GM19025 (cell line): ENCODE measurements at regions not wholly inside any gene's neighbourhood (a gene's known extent, or its start where the extent isn't known, plus 50 kb on each side); places are given as distances from the start of the nearest gene placed in this dataset.

Experiments
- ATAC-seq: cut with Tn5 transposase; IDR thresholded peaks from one replicate; pipeline ENCODE4 v1.9.1; 2021; ENCODE audit warnings: mild to moderate bottlenecking, low read depth, moderate library complexity; ENCODE audit not compliant: unreplicated experiment

DNA sequence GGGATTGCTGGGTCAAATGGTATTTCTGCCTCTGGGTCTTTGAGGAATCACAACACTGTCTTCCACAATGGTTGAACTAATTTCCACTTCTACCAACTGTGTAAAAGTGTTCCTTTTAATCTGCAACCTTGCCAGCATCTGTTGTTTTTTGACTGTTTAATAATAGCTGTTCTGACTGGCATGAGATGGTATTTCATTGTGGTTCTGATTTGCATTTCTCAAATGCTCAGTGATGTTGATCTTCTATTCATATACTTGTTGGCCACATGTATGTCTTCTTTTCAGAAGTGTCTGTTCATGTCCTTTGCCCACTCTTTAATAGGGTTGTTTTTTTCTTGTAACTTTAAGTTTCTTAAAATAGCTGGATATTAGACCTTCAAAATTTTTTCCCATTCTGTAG lies 150.0 kb upstream of the FRMD6 start:
- no peak for ATAC-seq

DNA sequence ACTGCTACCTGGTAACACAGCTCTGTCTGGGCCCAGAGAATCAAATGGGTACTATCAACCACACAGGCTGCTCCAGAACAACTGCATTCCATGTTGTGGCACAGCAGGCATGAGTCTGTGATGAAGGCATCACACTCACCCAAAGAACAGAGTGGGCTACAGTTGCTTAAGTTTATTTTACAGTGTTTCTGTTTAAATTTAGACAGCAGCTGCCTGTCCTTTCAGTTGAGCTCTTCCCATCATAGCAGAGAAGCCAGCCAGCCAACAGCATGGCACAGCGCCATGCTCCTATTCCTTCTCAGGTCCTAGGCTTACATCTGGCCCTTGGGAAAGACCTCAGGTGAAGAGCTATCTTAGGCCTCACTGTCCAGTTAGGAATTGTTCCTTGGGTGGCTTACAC lies 147.0 kb upstream of the FRMD6 start:
- no peak for ATAC-seq

DNA sequence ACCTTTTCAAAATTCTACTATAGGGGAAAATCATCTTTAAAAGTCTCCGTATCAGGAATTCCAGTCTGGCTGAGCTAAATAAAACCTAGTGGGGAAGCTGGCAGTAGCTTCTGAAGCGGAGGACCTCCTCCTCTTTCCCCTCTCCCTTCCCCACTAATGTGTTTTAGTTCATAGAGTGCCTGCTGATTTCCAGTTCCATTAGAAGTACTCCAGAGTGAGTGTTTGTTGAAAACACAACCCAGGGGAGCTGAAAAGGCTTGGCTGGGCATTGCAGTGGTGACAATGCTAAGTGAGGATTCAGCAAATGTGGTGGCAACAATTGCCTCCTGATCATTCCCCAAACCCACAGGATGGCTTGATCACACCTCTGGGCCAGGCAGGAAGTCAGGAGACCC lies 144.2 kb upstream of the FRMD6 start:
- no peak for ATAC-seq

DNA sequence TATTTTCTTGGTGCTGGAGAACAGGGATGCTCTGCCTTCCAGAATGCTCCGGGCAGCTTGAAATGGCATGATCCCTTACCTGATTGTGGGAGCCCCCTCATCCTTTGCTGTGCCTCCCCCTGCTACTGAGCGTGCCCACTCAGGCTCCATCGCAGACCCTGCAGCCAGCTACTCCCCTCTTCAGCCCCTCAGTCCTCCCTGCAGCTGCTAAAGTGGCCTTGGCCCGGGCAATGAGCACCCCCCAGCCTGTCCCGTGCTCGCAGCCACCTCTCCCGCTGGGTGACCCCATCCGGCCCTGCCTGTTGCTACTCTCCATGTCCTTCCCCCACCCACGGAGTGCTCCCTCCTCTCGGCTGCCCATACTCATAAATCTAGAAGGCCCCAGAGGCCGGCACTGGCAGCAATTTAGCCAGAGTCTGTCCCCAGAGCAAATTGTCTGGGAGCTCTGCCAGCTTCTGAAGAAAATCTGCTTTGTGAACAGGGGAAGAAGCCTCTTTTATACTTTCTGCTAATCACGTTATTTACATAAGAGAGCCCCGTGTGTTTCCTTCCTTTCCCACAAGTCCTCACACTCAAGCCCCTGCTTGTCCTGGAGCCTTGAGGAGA lies 143.7 kb upstream of the FRMD6 start:
- no peak for ATAC-seq

DNA sequence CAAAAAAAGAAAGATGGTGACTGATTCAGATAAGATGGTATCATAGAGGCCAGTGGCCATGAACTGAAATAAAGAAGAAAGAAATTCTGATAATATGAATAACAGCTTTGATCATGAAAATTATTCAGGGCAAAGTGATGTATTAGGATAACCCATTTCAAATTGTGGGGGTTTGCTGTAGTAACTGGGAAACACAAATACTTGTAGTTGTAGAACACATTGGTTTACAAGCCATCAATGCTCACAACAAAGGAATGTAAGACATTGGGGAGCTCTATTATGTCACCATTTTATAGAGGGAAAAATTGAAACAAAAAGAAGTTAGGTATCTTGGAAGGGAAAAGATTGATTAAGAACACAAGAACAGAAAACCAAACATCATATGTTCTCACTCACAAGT lies 140.4 kb upstream of the FRMD6 start:
- ATAC-seq: no peak

- no peak for ATAC-seq
These were observed 139.4 kb upstream of the FRMD6 start for GRCh38 chr14:51512316-51512715.

DNA sequence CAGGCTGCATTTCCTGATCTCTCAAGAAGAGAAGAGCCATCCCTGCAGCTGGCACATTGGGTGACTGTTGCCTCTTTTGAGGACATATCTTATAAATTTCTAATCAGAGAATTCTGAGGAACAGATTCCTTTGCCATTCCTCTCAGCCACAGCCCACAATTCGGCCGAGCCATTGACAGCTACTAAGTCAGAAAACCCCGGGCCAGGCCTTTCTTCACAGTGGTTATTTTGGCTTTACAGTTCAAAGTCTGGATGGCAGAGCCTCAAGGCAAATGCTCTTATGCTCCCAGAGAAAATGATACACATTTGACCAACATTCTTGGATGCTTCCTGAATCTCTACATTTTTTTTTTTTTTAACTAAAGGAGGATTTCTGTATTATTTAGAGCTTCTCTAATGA lies 138.4 kb upstream of the FRMD6 start:
- ATAC-seq: no peak

- no peak for ATAC-seq
These were observed 137.8 kb upstream of the FRMD6 start for GRCh38 chr14:51513933-51514332.

DNA sequence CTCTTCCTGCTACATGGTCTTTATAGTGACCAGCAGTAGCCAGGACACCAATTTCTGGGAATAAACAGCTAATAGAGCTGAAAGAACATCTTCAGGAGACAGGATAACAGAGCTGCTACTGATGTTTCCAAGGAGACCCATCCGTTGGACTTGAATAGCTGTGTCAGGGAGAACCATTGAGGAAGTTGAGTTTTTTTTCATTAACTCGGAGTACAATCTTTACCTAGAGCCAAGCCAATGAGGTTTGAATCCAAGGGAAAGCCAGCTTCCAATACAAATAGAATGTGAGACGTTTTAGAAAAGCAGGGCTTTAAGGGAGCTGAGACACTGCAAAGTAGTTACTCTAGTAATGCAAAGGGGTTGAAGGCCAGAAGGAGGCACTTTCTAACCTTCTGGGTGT lies 136.1 kb upstream of the FRMD6 start:
- ATAC-seq: no peak

DNA sequence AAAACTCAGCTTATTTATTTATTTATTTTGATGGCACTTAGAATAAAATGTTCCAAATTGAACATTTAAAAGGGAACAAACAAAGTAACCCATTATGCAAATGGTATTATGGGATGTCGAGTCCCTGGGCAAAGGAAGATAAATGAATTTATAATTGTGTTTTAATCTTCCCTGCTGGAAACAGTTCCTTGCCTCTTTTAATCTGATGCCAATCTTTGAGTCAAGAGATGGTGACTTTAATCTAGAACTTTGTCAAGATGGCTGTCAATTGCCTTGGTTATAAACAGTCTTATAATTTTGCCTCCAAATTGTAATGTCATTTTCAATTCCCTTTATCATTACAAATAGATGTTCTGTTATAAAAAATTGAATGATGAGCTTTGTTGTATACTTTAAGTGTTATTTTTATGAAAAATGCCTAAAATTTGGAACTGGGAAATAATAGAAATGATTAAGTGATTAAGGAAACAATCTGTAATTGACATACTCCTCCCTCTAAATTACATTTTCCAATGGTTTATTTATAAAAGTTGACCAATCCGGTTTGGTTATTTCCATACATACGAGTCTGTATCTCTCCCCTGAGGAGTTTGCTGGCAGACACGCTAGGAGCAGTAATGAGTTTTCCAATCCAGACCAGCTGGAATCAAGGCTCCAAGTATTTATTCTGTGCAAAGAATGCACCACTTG lies 134.9 kb upstream of the FRMD6 start:
- ATAC-seq: no peak

DNA sequence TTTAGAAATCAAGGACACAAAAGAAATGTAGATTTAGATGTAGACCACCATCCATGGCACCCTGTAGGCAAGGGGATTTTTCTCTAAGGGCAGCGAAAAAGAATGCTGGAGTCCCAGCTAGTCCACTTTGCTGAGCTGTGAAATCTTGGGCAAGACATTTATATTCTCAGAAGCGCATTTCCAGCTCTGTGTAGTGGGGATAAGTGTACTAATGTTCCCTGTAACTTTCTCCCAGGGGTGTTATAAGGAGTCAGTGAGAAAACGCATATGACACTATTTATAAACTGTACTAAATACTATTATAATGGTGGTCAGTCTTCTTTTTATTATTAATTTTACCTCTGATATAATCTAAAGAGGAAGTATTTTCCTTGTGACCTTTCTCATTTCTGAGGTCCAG lies 133.4 kb upstream of the FRMD6 start:
- no peak for ATAC-seq

GRCh38 chr14:51518711-51519110 lies 133.0 kb upstream of the FRMD6 start:
- no peak for ATAC-seq

DNA sequence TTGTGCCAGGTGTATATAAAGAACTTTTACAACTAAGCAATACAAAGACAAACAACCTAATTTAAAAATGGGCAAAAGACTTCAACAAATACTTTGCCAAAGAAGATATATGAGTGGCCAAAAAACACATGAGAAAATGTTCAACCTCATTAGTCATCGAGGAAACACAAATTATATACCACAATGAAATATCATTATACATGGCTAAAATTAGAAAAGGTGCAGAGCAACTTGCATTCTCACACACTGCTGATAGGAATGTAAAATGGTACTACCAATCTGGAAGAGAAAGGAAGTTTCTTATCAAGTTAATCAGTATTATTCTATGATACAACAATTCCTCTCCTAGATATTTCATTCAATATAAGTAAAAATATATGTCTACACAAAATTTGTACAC lies 131.6 kb upstream of the FRMD6 start:
- ATAC-seq: no peak

- no peak for ATAC-seq
These were observed 129.9 kb upstream of the FRMD6 start for GRCh38 chr14:51521764-51522163.

- no peak for ATAC-seq
These were observed 128.5 kb upstream of the FRMD6 start for GRCh38 chr14:51523243-51523642.

GRCh38 chr14:51525739-51526138 lies 126.0 kb upstream of the FRMD6 start:
- ATAC-seq: no peak

DNA sequence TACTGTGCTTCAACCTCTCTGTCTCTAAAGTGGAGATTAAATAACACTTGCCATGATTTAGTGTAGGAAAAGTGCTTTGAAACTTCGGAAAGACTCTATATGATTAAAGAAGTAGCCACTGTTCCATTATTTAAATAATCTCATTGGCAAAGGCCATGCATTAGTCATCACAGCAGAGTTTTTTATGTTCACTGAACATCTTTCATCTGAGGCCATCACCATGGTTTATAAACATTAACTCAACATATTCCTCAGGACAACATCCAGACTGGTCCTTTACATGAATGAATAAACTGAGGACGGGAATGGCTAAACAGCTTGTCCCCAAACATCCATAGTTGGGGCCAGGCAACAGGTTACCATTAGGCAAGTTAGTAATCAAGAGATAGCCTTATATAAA lies 124.6 kb upstream of the FRMD6 start:
- no peak for ATAC-seq

DNA sequence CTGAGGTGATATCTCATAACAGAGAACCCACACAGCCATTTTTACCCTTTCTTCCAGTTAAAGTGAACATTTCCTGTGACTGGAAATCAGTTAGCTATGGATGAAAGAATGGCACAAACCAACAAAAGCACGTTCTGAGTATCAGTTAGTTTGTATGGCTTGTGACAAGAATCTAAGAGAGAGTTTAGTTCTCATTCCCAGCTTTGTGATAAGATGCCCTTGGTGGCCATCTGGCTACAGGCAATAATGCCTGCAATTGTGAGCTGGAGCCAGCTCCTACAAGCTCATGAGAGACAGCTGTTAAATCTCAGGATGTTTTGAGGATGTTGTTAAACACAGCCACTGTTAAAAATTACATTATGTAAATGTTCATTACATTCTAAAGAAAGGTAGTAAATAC lies 122.0 kb upstream of the FRMD6 start:
- no peak for ATAC-seq

- no peak for ATAC-seq
These were observed 118.5 kb upstream of the FRMD6 start for GRCh38 chr14:51533160-51533559.

- ATAC-seq: no peak
These were observed 117.7 kb upstream of the FRMD6 start for GRCh38 chr14:51533872-51534553.

DNA sequence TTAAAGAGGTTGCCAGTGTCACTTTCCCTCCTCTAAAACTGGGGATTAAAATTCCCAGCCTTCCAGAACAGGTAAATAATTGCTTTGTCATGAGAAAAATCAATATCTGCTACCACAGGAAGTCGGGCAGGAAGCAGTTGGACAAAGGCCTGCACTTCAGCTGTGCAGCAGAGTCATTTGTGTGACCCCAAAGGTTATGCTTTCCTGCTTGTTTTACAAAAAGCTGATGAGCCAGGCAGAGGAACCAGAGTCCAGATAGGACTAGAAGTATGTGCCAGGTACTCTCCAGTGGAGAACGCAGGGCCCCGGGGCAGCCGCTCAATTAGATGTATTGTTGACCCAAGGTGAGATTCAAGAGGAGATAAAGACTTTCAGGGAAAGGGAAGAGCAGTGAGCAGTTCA lies 117.1 kb upstream of the FRMD6 start:
- no peak for ATAC-seq

- ATAC-seq: no peak
These were observed 116.2 kb upstream of the FRMD6 start for GRCh38 chr14:51535443-51536044.
